ENCODE measurements at regions not wholly inside any gene's neighbourhood (a gene's known extent, or its start where the extent isn't known, plus 50 kb on each side); places are given as distances from the start of the nearest gene placed in this dataset.

DNA sequence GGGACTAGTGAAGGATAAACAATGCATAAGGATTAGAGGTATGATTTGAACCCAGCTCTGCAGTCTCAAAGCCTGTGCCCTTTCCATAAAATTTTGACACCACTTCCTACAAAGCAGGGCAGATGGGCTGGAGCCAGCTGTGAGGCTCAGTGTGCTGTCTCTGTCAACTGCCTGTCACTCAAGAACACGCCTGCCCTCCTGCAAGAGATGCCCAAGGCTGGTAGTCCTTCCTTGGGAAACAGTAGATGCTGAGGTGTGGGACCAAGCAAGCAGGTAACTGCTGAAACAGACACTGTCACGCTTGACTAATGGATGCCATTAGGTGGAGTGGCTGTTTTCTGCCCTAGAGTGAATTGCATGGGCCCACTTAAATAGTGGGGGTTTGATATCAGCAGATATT, 402.0 kb downstream of the PTPRU start:
- ATAC-seq (no peak), DNase-seq (no peak)
- Mint-ChIP-seq H3K4me3 (no peak overlapping the region), H3K9me3 (no peaks in the 10 kb centered on the region), H3K36me3 (ENCODE audit: insufficient read depth) (no peaks in the 10 kb centered on the region), H3K27me3 (ENCODE audit: low read depth) (peaks cover 11% of the 10 kb centered on the region), H3K4me1 (ENCODE audit: low read depth) (no peaks in the 10 kb centered on the region)

DNA sequence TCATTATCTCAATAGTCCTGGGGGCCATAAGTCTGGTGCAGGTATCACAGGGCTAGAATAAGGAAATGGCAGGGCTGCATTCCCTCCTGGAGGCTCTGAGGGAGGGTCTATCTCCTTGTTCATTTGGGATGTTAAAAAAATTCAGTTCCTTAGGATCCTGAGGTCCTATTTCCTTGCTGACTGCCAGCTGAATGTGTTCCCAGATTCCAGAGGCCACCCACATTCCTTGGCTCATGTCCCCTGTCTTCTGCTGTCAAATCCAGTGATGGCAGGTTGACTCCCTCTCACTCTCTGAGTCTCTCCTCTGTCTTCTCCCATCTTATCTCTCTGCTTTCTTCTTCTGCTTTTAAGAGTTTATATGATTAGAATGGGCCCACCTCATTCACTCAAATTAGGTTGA, 400.6 kb downstream of the PTPRU start:
- no peak for ATAC-seq
- Mint-ChIP-seq H3K4me3 (no peak overlapping the region), H3K4me1 (ENCODE audit: low read depth) (no peaks in the 10 kb centered on the region), H3K27me3 (ENCODE audit: low read depth) (peaks cover 14% of the 10 kb centered on the region), H3K36me3 (ENCODE audit: insufficient read depth) (no peaks in the 10 kb centered on the region), H3K9me3 (no peaks in the 10 kb centered on the region)
- DNase-seq = no peak

DNA sequence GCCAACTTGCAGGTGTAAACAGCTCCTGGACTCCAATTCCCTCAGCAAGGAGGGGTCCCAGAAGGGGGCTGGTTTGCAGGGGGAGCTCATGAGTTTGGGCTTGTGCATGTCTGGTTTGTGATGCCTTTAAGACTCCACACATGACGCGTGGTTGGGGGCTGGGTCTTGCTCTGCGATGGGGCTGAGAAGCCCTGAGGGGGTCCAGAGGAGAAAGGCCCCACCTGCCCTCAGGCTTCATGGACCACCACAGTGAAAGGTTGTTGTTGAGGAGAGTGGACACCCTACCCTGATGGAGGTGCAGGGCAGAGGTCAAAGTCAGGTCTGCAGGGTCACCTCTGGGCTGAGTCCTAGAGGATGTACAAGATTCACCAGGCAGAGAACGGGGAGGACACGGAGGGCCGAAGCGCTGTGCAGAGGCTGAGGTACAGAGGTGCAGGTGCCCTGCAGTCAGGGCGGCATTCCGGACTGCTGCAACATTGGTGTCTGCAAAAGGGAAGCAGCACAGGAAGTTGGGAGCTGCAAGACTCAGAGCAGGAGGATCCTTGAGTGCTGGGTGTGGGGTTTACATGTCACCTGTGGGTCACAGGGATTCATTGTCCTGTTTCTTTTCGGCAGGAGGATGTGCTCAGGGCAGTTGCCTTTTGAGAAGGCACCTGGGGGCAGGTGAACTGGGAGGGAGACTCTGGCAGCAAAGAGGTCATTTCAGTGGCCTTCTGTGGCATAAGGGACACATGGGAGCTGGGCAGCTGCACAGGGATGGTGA, 399.4 kb downstream of the PTPRU start:
- Mint-ChIP-seq H3K9me3 (no peaks in the 10 kb centered on the region), H3K4me1 (ENCODE audit: low read depth) (no peaks in the 10 kb centered on the region), H3K4me3 (no peak overlapping the region), H3K27me3 (ENCODE audit: low read depth) (peaks cover 14% of the 10 kb centered on the region), H3K36me3 (ENCODE audit: insufficient read depth) (no peaks in the 10 kb centered on the region)
- DNase-seq (no peak), ATAC-seq (no peak)

DNA sequence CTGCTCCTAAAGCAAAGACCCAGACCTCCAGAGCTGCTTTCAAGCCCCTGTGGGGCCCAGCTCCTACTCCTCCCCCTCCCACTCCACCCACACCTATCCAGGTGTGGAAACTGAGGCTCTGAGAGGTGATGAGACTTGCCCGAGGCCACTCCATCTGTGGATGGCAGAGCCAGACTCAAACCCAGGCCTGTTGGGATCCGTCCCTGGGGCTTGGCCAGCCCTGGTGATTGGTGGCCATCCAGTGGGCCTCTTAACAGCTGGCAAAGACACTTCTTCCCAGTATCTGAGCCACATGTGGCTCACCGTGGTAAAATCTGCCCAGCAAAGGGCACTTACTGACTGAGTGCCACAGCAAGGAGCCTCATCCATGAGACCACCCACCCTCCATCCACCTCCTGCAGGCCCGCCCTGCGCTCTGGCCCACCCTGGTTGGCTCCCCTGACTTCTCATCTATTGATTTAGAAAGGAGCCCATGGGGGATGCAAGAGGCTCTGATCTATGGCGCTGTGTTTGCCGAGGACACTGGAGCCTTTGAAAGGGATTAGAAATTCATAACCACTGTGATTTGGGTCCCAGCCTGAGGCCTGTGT, 398.5 kb downstream of the PTPRU start:
- Mint-ChIP-seq H3K36me3 (ENCODE audit: insufficient read depth) (no peaks in the 10 kb centered on the region), H3K4me1 (ENCODE audit: low read depth) (no peaks in the 10 kb centered on the region), H3K9me3 (no peaks in the 10 kb centered on the region), H3K4me3 (no peak overlapping the region), H3K27me3 (ENCODE audit: low read depth) (peaks cover 14% of the 10 kb centered on the region)
- ATAC-seq (no peak), DNase-seq (no peak)

DNA sequence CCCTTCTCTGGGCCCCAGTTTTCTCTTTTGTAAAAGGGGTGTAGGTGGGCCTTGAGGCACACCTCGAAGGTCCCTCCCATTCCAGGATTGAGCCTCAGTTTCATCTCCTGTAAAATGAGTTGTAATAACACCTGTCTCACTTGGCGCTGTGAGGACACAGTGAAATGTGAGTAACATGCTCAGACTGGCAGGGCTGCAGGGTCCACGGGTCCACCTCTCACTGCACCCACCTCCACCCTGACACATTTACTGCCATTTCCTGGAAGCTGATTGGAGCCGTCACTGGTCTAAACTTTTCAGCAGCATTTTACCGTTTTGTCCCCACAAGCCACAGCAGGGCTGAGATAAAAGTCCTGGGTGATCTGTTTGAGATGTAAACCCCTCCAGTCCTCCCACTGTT, 398.0 kb downstream of the PTPRU start:
- H3K36me3 Mint-ChIP-seq (ENCODE audit: insufficient read depth) = no peaks in the 10 kb centered on the region
- H3K27me3 Mint-ChIP-seq (ENCODE audit: low read depth) = peaks cover 14% of the 10 kb centered on the region
- ATAC-seq = no peak
- H3K9me3 Mint-ChIP-seq = no peaks in the 10 kb centered on the region
- no peaks in the 10 kb centered on the region for H3K4me1 Mint-ChIP-seq (ENCODE audit: low read depth)
- H3K4me3 Mint-ChIP-seq = no peak overlapping the region
- no peak for DNase-seq

DNA sequence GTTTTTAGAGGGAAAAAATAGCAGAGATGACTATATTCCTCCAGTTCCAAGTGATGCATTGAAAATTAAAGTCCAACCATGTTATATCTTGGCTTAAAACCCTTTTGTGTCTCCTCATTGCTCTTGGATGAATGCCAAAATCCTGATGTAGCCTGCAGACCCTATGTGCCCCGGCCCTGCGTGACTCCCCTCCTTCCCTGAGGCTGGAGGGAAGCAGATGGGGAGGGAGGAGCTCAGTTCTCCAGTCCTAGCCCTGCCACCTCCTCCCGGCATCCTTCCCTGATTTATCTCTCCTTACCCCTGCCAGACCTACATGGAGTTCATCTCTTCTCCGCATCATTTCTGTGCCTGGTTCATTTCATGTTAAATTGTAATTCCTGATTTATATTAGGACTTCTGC, 397.4 kb downstream of the PTPRU start:
- H3K4me1 Mint-ChIP-seq (ENCODE audit: low read depth) = no peaks in the 10 kb centered on the region
- H3K9me3 Mint-ChIP-seq = no peaks in the 10 kb centered on the region
- no peak for ATAC-seq
- H3K4me3 Mint-ChIP-seq = no peak overlapping the region
- DNase-seq = no peak
- H3K36me3 Mint-ChIP-seq (ENCODE audit: insufficient read depth) = no peaks in the 10 kb centered on the region
- H3K27me3 Mint-ChIP-seq (ENCODE audit: low read depth) = peaks cover 14% of the 10 kb centered on the region

GRCh38 chr1:29632806-29633615, 396.7 kb downstream of the PTPRU start:
- H3K9me3 Mint-ChIP-seq = no peaks in the 10 kb centered on the region
- DNase-seq = no peak
- peaks cover 14% of the 10 kb centered on the region for H3K27me3 Mint-ChIP-seq (ENCODE audit: low read depth)
- H3K36me3 Mint-ChIP-seq (ENCODE audit: insufficient read depth) = no peaks in the 10 kb centered on the region
- no peak for ATAC-seq
- H3K4me3 Mint-ChIP-seq = no peak overlapping the region
- no peaks in the 10 kb centered on the region for H3K4me1 Mint-ChIP-seq (ENCODE audit: low read depth)

DNA sequence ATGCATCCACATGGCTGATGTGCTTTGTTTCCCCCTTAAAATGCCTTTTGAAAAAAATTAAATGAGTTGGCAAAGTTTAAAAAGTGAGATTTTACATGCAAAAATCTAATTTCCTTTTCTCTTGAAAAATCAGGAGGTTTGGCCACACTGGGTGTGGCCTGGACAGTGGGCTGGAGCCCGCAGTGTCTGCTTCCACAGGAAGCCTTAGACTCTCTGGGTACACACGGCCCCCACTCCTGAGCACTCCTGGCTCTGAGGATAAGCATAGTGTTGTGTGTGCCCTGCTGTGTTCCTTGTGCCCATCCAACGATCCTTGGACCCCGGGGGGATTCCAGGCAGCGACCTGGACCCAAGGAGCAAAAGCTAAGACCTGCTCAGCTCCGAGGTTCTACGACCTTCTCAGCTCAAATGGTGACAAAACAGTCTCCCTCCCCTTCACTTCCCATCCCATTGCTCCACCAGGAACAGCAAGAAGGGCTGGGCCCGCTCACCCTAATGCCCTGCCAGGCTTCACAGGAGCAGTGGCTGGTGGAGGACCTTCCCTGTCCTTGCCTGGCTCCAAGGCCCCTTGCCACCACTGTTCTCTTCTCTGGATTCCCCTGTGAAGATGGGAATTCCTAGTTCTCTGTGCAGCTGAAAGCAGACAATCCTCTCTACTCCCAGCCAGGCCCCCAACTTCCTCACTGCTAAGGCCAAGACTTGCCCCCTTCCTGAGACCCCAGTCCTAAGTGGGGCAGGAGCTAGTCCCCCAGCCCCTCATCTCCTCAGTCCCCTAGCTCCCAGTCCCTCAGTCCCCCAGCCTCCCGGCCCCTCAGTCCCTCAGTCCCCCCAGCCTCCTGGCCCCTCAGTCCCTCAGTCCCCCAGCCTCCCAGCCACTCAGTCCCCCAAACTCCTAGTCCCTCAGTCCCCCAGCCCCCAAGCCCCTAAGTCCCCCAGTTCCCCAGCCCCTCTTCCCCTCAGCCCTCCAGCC, 395.8 kb downstream of the PTPRU start:
- no peaks in the 10 kb centered on the region for H3K36me3 Mint-ChIP-seq (ENCODE audit: insufficient read depth)
- DNase-seq (no peak), ATAC-seq (no peak)
- H3K27me3 Mint-ChIP-seq (ENCODE audit: low read depth) = peaks cover 14% of the 10 kb centered on the region
- H3K4me3 Mint-ChIP-seq = no peak overlapping the region
- H3K4me1 Mint-ChIP-seq (ENCODE audit: low read depth) = no peaks in the 10 kb centered on the region
- no peaks in the 10 kb centered on the region for H3K9me3 Mint-ChIP-seq

GRCh38 chr1:29631361-29631760, 395.0 kb downstream of the PTPRU start:
- no peak for ATAC-seq
- peaks cover 4% of the 10 kb centered on the region for H3K9me3 Mint-ChIP-seq

GRCh38 chr1:29630756-29631155, 394.4 kb downstream of the PTPRU start:
- Mint-ChIP-seq H3K4me1 (ENCODE audit: low read depth) (no peaks in the 10 kb centered on the region), H3K9me3 (peaks cover 4% of the 10 kb centered on the region), H3K36me3 (ENCODE audit: insufficient read depth) (no peaks in the 10 kb centered on the region), H3K27me3 (ENCODE audit: low read depth) (peaks cover 16% of the 10 kb centered on the region), H3K4me3 (no peak overlapping the region)
- no peak for ATAC-seq
- DNase-seq = no peak

More at GRCh38 chr1:29631361-29631760, 395.0 kb downstream of the PTPRU start:
- H3K4me3 Mint-ChIP-seq = no peak overlapping the region
- DNase-seq = no peak
- no peaks in the 10 kb centered on the region for H3K4me1 Mint-ChIP-seq (ENCODE audit: low read depth)
- peaks cover 16% of the 10 kb centered on the region for H3K27me3 Mint-ChIP-seq (ENCODE audit: low read depth)
- no peaks in the 10 kb centered on the region for H3K36me3 Mint-ChIP-seq (ENCODE audit: insufficient read depth)

GRCh38 chr1:29629814-29630516, 393.6 kb downstream of the PTPRU start:
- H3K36me3 Mint-ChIP-seq (ENCODE audit: insufficient read depth) = no peaks in the 10 kb centered on the region

GRCh38 chr1:29629401-29629800, 393.1 kb downstream of the PTPRU start:
- peaks cover 4% of the 10 kb centered on the region for H3K9me3 Mint-ChIP-seq

More at GRCh38 chr1:29629814-29630516, 393.6 kb downstream of the PTPRU start:
- no peak overlapping the region for H3K4me3 Mint-ChIP-seq
- H3K9me3 Mint-ChIP-seq = peaks cover 4% of the 10 kb centered on the region
- no peak for ATAC-seq
- H3K27me3 Mint-ChIP-seq (ENCODE audit: low read depth) = peaks cover 13% of the 10 kb centered on the region
- no peaks in the 10 kb centered on the region for H3K4me1 Mint-ChIP-seq (ENCODE audit: low read depth)
- DNase-seq = no peak

DNA sequence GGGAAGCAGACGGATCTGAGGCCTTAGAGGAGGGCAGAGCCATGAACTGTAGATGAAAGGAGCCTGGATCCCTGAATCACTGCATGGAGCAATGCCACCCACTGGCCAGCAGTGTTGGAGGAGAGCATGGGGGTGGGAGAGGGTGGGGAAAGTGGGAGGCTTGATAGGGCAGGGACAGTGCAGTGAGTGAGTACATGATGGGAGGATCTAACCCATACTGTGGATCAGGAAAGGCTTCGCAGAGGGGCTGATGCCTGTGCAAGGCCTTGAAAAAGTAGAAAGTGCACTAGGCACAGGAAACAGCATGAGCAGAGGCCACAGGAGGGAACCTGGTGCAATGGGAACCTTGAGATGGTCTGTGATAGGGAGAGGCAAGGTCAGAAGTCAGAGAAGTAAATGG, 391.9 kb downstream of the PTPRU start:
- Mint-ChIP-seq H3K27me3 (ENCODE audit: low read depth) (peaks cover 6% of the 10 kb centered on the region), H3K4me3 (no peak overlapping the region), H3K4me1 (ENCODE audit: low read depth) (no peaks in the 10 kb centered on the region), H3K9me3 (peaks cover 4% of the 10 kb centered on the region), H3K36me3 (ENCODE audit: insufficient read depth) (no peaks in the 10 kb centered on the region)
- DNase-seq = no peak
- no peak for ATAC-seq

More at GRCh38 chr1:29629401-29629800, 393.1 kb downstream of the PTPRU start:
- H3K27me3 Mint-ChIP-seq (ENCODE audit: low read depth) = peaks cover 13% of the 10 kb centered on the region
- no peak overlapping the region for H3K4me3 Mint-ChIP-seq
- no peaks in the 10 kb centered on the region for H3K36me3 Mint-ChIP-seq (ENCODE audit: insufficient read depth)
- no peaks in the 10 kb centered on the region for H3K4me1 Mint-ChIP-seq (ENCODE audit: low read depth)
- ATAC-seq (no peak), DNase-seq (no peak)

Measured in activated T-cell treated with anti-CD3 and anti-CD28 coated beads, Interleukin-2, amount 50 U/mL, for 4 hours (primary cell).